ENCODE measurements at regions not wholly inside any gene's neighbourhood (a gene's known extent, or its start where the extent isn't known, plus 50 kb on each side); places are given as distances from the start of the nearest gene placed in this dataset.

DNA sequence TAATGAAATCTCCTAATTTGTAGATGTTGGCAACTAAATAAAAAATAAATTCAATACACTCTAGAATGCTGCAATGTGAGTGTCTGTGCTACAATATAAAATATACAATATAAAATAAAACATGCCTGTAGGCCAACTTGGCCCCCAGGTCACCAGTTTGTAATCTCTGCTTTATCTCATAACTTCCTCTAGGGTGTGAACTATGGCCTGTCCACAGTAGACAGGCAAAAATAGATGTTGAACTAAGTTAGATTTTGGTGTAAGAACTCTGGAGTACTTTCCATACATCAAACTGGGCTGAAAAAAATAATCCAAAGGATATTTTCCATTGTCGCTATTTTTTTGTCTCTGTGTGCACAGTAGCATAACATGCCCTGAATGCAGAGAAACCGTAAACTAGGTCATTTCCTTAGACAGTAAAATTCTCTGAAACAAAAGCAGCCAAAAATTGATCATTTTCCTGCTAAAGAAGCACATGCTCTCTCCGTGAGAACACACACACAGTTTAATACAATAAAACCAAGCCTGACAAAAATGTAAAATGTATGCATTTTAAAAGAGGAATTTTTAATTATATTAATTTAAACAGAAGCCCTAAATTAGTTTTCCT is 98.5 kb upstream of the ZFP64 start:
- POLR2A ChIA-PET, result no interaction called here
- Mint-ChIP-seq H3K4me3 (no peak overlapping the region), H3K9me3 (peaks cover 3% of the 10 kb centered on the region), H3K27ac (no peak overlapping the region), H3K4me1 (ENCODE audit: low read depth) (peaks cover 16% of the 10 kb centered on the region), H3K27me3 (peaks cover 7% of the 10 kb centered on the region), H3K36me3 (ENCODE audit: low read depth) (no peaks in the 10 kb centered on the region)
- Histone ChIP-seq H3K27ac (ENCODE audit: low read depth in 1 of 2, low read length in 2 of 2) (no peak overlapping the region), H3K4me1 (ENCODE audit: insufficient read depth, low read length) (no peaks in the 10 kb centered on the region), H3K9me3 (ENCODE audit: control insufficient read depth in 1 of 2, insufficient read depth in 1 of 2, low read length in 2 of 2) (no peaks in the 10 kb centered on the region), H3K36me3 (ENCODE audit: insufficient read depth, low read length) (no peaks in the 10 kb centered on the region), H3K4me3 (ENCODE audit: low read length) (no peak overlapping the region), H3K27me3 (ENCODE audit: control insufficient read depth in 1 of 2, insufficient read depth in 2 of 2, low read length in 2 of 2) (no peaks in the 10 kb centered on the region)
- CTCF ChIA-PET, result interaction anchor here (1.5 kb wide), 1 partner anchor 10 kb away, joined by 4 read pairs; no protein-coding TSS in a partner anchor
- intact Hi-C loops (cut with DNase I, micrococcal nuclease), result no loop called here
- TF ChIP-seq CTCF (IDR thresholded peaks at IDR 0.05), result no peak
- DNase-seq (no peak), ATAC-seq (ENCODE audit: poor library complexity) (no peak)

GRCh38 chr20:52280407-52280806 is 88.8 kb upstream of the ZFP64 start:
- CTCF ChIA-PET, result interaction anchor here (2.1 kb wide), 1 partner anchor 9 kb away, joined by 4 read pairs; no protein-coding TSS in a partner anchor
- no peak overlapping the region for H3K4me3 ChIP-seq (ENCODE audit: low read length)
- H3K9me3 Mint-ChIP-seq, result no peaks in the 10 kb centered on the region
- no peak overlapping the region for H3K27ac ChIP-seq (ENCODE audit: low read depth in 1 of 2, low read length in 2 of 2)
- DNase-seq (no peak), ATAC-seq (ENCODE audit: poor library complexity) (no peak)
- H3K4me1 Mint-ChIP-seq (ENCODE audit: low read depth), result no peaks in the 10 kb centered on the region
- intact Hi-C loops (cut with DNase I, micrococcal nuclease), result no loop called here
- TF ChIP-seq CTCF (IDR thresholded peaks at IDR 0.05), result no peak
- no peak overlapping the region for H3K27ac Mint-ChIP-seq
- no peaks in the 10 kb centered on the region for H3K36me3 Mint-ChIP-seq (ENCODE audit: low read depth)
- POLR2A ChIA-PET, result no interaction called here
- peaks cover 29% of the 10 kb centered on the region for H3K27me3 Mint-ChIP-seq
- H3K9me3 ChIP-seq (ENCODE audit: control insufficient read depth in 1 of 2, insufficient read depth in 1 of 2, low read length in 2 of 2), result no peaks in the 10 kb centered on the region
- no peak overlapping the region for H3K4me3 Mint-ChIP-seq
- H3K4me1 ChIP-seq (ENCODE audit: insufficient read depth, low read length), result no peaks in the 10 kb centered on the region
- H3K27me3 ChIP-seq (ENCODE audit: control insufficient read depth in 1 of 2, insufficient read depth in 2 of 2, low read length in 2 of 2), result peaks cover 0 to 6% of the 10 kb centered on the region in 2 experiments
- H3K36me3 ChIP-seq (ENCODE audit: insufficient read depth, low read length), result no peaks in the 10 kb centered on the region

- Mint-ChIP-seq H3K4me1 (ENCODE audit: low read depth) (no peaks in the 10 kb centered on the region), H3K4me3 (no peak overlapping the region), H3K36me3 (ENCODE audit: low read depth) (no peaks in the 10 kb centered on the region), H3K27me3 (peaks cover 22% of the 10 kb centered on the region), H3K27ac (no peak overlapping the region), H3K9me3 (no peaks in the 10 kb centered on the region)
- no peak for ATAC-seq (ENCODE audit: poor library complexity)
- Histone ChIP-seq H3K9me3 (ENCODE audit: control insufficient read depth in 1 of 2, insufficient read depth in 1 of 2, low read length in 2 of 2) (no peaks in the 10 kb centered on the region), H3K4me3 (ENCODE audit: low read length) (no peak overlapping the region), H3K4me1 (ENCODE audit: insufficient read depth, low read length) (no peaks in the 10 kb centered on the region), H3K27me3 (ENCODE audit: control insufficient read depth in 1 of 2, insufficient read depth in 2 of 2, low read length in 2 of 2) (peaks cover 0 to 6% of the 10 kb centered on the region in 2 experiments), H3K27ac (ENCODE audit: low read depth in 1 of 2, low read length in 2 of 2) (no peak overlapping the region), H3K36me3 (ENCODE audit: insufficient read depth, low read length) (no peaks in the 10 kb centered on the region)
- DNase-seq, result no peak
- intact Hi-C loops (cut with DNase I, micrococcal nuclease), result no loop called here
- ChIA-PET CTCF (interaction anchor here (2.1 kb wide), 1 partner anchor 9 kb away, joined by 4 read pairs; no protein-coding TSS in a partner anchor), POLR2A (interaction anchor here (0.5 kb wide), 1 partner anchor 36 kb away, joined by 5 read pairs; no protein-coding TSS in a partner anchor)
- TF ChIP-seq CTCF (IDR thresholded peaks at IDR 0.05), result no peak
Measured at GRCh38 chr20:52279706-52280105, 88.1 kb upstream of the ZFP64 start.
